Activated B cell treated with CpG ODN at 0.5 μM for 24 hours (primary cell): ENCODE measurements at regions not wholly inside any gene's neighbourhood (a gene's known extent, or its start where the extent isn't known, plus 50 kb on each side); places are given as distances from the start of the nearest gene placed in this dataset.

Experiments
- ATAC-seq: fragments of 200-7000 bp; cut with Tn5 transposase; one replicate; pipeline ENCODE4 v1.10.0; 2021; ENCODE audit warnings: low read depth, mild to moderate bottlenecking, moderate library complexity
- CTCF ChIA-PET: fragments of 350-600 bp; sonication (Branson Sonifier 250); formaldehyde crosslinking; loops from one replicate; lab custom pipeline; 2021; ENCODE audit warnings: antibody characterized with exemption; lab: Charles Lee
- POLR2A ChIA-PET: fragments of 350-600 bp; sonication (Branson Sonifier 250); formaldehyde crosslinking; loops from one replicate; lab custom pipeline; 2021; ENCODE audit warnings: antibody characterized with exemption; lab: Charles Lee
- DNase-seq: peaks from one replicate; pipeline ENCODE4 v3.0.0; 2022
- H3K27ac Mint-ChIP-seq: one replicate; pipeline ENCODE4 v1.8.0; 2020; ENCODE audit warnings: mixed read lengths
- H3K27me3 Mint-ChIP-seq: one replicate; pipeline ENCODE4 v1.8.0; 2021; ENCODE audit warnings: mixed read lengths
- H3K36me3 Mint-ChIP-seq: one replicate; pipeline ENCODE4 v1.8.0; 2021; ENCODE audit warnings: low read depth, mixed read lengths
- H3K4me1 Mint-ChIP-seq: one replicate; pipeline ENCODE4 v1.8.0; 2021; ENCODE audit warnings: mixed read lengths
- H3K4me3 Mint-ChIP-seq: one replicate; pipeline ENCODE4 v1.8.0; 2020; ENCODE audit warnings: mild to moderate bottlenecking, mixed read lengths
- H3K9me3 Mint-ChIP-seq: one replicate; pipeline ENCODE4 v1.8.0; 2020; ENCODE audit warnings: mixed read lengths
- CTCF ChIP-seq: fragments of 200-600 bp; IDR thresholded peaks from one replicate; pipeline ENCODE4 v1.8.0; 2022; ENCODE audit warnings: antibody characterized with exemption, mild to moderate bottlenecking
- intact Hi-C: fragments of 100-400 bp; cut with micrococcal nuclease; formaldehyde crosslinking; loops from one replicate; pipeline ENCODE4 v1.15.1; 2024

- DNase-seq (no peak), ATAC-seq (no peak)
- CTCF ChIA-PET, result no interaction called here
- Mint-ChIP-seq H3K27ac (no peak overlapping the region), H3K4me3 (no peak overlapping the region), H3K9me3 (no peaks in the 10 kb centered on the region), H3K4me1 (no peaks in the 10 kb centered on the region), H3K27me3 (peaks cover 1% of the 10 kb centered on the region), H3K36me3 (no peaks in the 10 kb centered on the region)
- POLR2A ChIA-PET, result no interaction called here
- intact Hi-C loops, result no loop called here
- TF ChIP-seq CTCF, result no peak
These were observed 222.1 kb upstream of the POU1F1 start for GRCh38 chr3:87498358-87499080.

DNA sequence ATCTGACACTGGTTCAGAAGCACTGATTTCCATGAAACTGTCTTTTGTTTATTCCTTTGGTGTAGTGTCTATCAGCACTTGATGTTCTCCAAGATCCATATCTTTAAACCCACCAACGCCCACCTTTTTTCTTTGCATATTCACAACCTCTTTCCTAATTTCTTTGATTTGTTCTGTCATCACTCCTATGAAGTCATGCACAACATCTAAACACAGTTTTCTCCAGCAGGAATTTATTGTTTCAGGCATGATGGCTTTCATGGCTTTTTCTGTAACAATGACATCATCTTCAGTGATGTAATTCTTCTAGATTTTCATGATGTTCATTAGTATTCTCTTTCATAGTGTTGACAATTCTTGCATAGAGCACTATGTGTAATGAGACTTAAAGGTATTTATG, 219.6 kb upstream of the POU1F1 start:
- Mint-ChIP-seq H3K9me3 (no peaks in the 10 kb centered on the region), H3K4me3 (no peak overlapping the region), H3K27me3 (peaks cover 1% of the 10 kb centered on the region), H3K36me3 (no peaks in the 10 kb centered on the region), H3K4me1 (no peaks in the 10 kb centered on the region), H3K27ac (no peak overlapping the region)
- no peak for ATAC-seq
- intact Hi-C loops, result no loop called here
- DNase-seq, result no peak
- POLR2A ChIA-PET, result no interaction called here
- CTCF ChIA-PET, result no interaction called here
- TF ChIP-seq CTCF, result no peak

GRCh38 chr3:87494264-87494663, 217.9 kb upstream of the POU1F1 start:
- no peak for ATAC-seq
- H3K4me3 Mint-ChIP-seq, result no peak overlapping the region
- peak; percentile 65 for TF ChIP-seq CTCF
- no peak overlapping the region for H3K27ac Mint-ChIP-seq
- H3K4me1 Mint-ChIP-seq, result no peaks in the 10 kb centered on the region
- no peaks in the 10 kb centered on the region for H3K9me3 Mint-ChIP-seq
- intact Hi-C loops, result no loop called here
- no peak for DNase-seq
- no peaks in the 10 kb centered on the region for H3K36me3 Mint-ChIP-seq
- peaks cover 1% of the 10 kb centered on the region for H3K27me3 Mint-ChIP-seq
- CTCF ChIA-PET, result no interaction called here
- POLR2A ChIA-PET, result no interaction called here

GRCh38 chr3:87491843-87492242, 215.5 kb upstream of the POU1F1 start:
- Mint-ChIP-seq H3K9me3 (no peaks in the 10 kb centered on the region), H3K4me3 (no peak overlapping the region), H3K27ac (no peak overlapping the region), H3K36me3 (no peaks in the 10 kb centered on the region), H3K27me3 (peaks cover under 1% of the 10 kb centered on the region), H3K4me1 (no peaks in the 10 kb centered on the region)
- ChIA-PET POLR2A (no interaction called here), CTCF (no interaction called here)
- intact Hi-C loops, result no loop called here
- no peak for TF ChIP-seq CTCF
- no peak for DNase-seq
- no peak for ATAC-seq

DNA sequence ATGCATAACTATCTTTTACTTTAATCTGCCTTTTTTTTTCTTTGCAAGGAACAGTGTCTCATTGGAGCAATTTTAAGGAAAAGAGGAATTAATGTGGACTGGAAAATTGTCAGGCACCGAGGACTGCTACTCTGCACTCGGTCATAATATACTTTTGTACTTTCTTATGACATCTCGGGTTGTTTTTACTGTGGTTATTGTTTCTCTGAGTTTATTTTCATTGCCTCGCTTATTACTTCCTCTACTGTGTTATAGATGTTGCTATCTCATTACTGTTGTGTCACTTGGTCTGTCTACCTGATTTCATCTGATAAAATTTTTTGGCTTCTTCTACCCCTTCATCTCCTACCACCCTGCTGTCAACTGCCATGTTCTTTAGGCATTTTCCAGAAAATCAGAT, 213.5 kb upstream of the POU1F1 start:
- ChIA-PET POLR2A (no interaction called here), CTCF (no interaction called here)
- H3K9me3 Mint-ChIP-seq, result peaks cover 2% of the 10 kb centered on the region

More for the DNA sequence above, 213.5 kb upstream of the POU1F1 start:
- Mint-ChIP-seq H3K4me1 (no peaks in the 10 kb centered on the region), H3K36me3 (no peaks in the 10 kb centered on the region), H3K27me3 (no peaks in the 10 kb centered on the region), H3K27ac (no peak overlapping the region), H3K4me3 (no peak overlapping the region)
- ATAC-seq, result no peak
- TF ChIP-seq CTCF, result no peak
- intact Hi-C loops, result no loop called here
- no peak for DNase-seq
